Ovary (tissue), 7 donors: ENCODE measurements at regions not wholly inside any gene's neighbourhood (a gene's known extent, or its start where the extent isn't known, plus 50 kb on each side); places are given as distances from the start of the nearest gene placed in this dataset.

Experiments used
- DNase-seq, 5 donors: peaks; one replicate each; pipeline ENCODE4 v3.0.0-alpha.2; 2019 to 2020
- H3K27ac ChIP-seq, 2 donors: fragments of 200-600 bp; one replicate each; pipeline versions ENCODE4 v1.5.1 to v1.8.0; 2019 to 2022
- H3K27me3 ChIP-seq: fragments of 200-600 bp; one replicate; pipeline ENCODE4 v1.8.0; 2022
- H3K36me3 ChIP-seq: fragments of 200-600 bp; sonication (generic); one replicate; pipeline ENCODE4 v1.5.1; 2019
- H3K4me1 ChIP-seq: one replicate; pipeline ENCODE4 v1.8.1; 2013; ENCODE audit warnings: mild to moderate bottlenecking, moderate library complexity; ENCODE audit not compliant: insufficient read depth
- H3K4me3 ChIP-seq: fragments of 200-600 bp; sonication (generic); one replicate; pipeline ENCODE4 v1.5.1; 2017
- H3K9me3 ChIP-seq, 2 donors: fragments of 200-600 bp in 1 of 2; sonication (generic) in 1 of 2; one replicate each; pipeline versions ENCODE4 v1.5.1 to v1.8.1; 2013 to 2019; ENCODE audit warnings: mild to moderate bottlenecking in 1 of 2, moderate library complexity in 1 of 2
- CTCF ChIP-seq, 3 donors: fragments of 450-650 bp in 2 of 3; fragments of 200-600 bp in 1 of 3; IDR thresholded peaks; one replicate each; pipeline versions ENCODE4 v1.5.1 to v1.8.0; 2016 to 2022; ENCODE audit warnings: antibody characterized with exemption in 3 of 3, mild to moderate bottlenecking in 1 of 3
- EP300 ChIP-seq: sonication (generic); formaldehyde crosslinking; IDR thresholded peaks from one replicate; pipeline ENCODE4 v1.6.1; 2017; ENCODE audit warnings: antibody characterized with exemption
- POLR2A ChIP-seq: fragments of 450-650 bp; IDR thresholded peaks from one replicate; pipeline ENCODE4 v1.6.1; 2017; ENCODE audit warnings: antibody characterized with exemption, mild to moderate bottlenecking, moderate library complexity
- WGBS, 3 donors: extraction: QIAGEN DNeasy Blood & Tissue Kit in 1 of 3; methylation state at CpG; one replicate each; pipeline versions ENCODE4 v1.1.5 to v1.1.7; 2013 to 2017; 5-methylcytosine and 5-hydroxymethylcytosine counted together
- intact Hi-C, 4 donors: fragments of 100-400 bp; cut with DNase I; formaldehyde crosslinking; loops; one replicate each; pipeline versions ENCODE4 v1.11.0 to v1.15.1; 2022 to 2023
- donor health status: DM: no; HTN: no; CAD: no; lungs with moderate emphysema.
- donor health status: DM: no; HTN: no; CAD: no.
- donor health status: Bipolar disorder and iron deficiency.
- donor health status: DM: no; HTN: no; CAD: no.
- donor health status: DM: yes; HTN: yes; CAD: no.

DNA sequence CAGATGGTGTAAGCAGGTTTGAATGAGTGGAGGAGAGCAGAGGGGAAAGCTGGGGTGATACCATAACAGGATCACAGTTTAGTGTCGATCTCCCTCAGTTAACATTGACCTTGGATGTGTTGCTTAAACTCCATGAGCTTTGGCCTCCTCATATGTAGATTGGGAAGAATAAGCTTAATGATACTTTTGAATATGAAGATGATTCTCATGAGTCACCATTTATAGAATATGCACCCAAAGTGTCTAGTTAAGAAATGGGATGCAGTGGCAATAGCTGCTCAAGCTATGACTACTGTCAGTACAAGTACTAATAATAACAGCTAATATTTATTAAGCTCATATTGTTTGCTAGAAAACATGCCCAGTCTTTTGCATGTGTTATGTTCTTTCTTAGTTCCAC, 236.2 kb upstream of the KIRREL3 start:
- 54 to 79% (median 67%) methylated on average over 1 of the region's 1 CpG for WGBS, 3 donors
- no peak for DNase-seq
- H3K27ac ChIP-seq: no peak overlapping the region
- H3K27me3 ChIP-seq: no peaks in the 10 kb centered on the region
- TF ChIP-seq POLR2A: no peak
- TF ChIP-seq EP300: no peak
- no peak for TF ChIP-seq CTCF (IDR thresholded peaks at IDR 0.05)
- intact Hi-C loops: no loop called here
- no peak overlapping the region for H3K4me3 ChIP-seq
- no peaks in the 10 kb centered on the region for H3K4me1 ChIP-seq
- no peaks in the 10 kb centered on the region for H3K36me3 ChIP-seq
- H3K9me3 ChIP-seq: no peaks in the 10 kb centered on the region

- no peaks in the 10 kb centered on the region for H3K4me1 ChIP-seq
- DNase-seq: no peak
These were observed 233.4 kb upstream of the KIRREL3 start for GRCh38 chr11:127233998-127234397.

GRCh38 chr11:127230392-127230791, 229.8 kb upstream of the KIRREL3 start:
- Histone ChIP-seq H3K9me3 (no peaks in the 10 kb centered on the region), H3K4me1 (no peaks in the 10 kb centered on the region), H3K4me3 (no peak overlapping the region), H3K27me3 (no peaks in the 10 kb centered on the region), H3K36me3 (no peaks in the 10 kb centered on the region), H3K27ac (no peak overlapping the region)
- WGBS, 3 donors: 74 to 89% (median 83%) methylated on average over 3 of the region's 3 CpGs
- intact Hi-C loops: no loop called here
- no peak for TF ChIP-seq POLR2A
- TF ChIP-seq EP300: no peak
- no peak for TF ChIP-seq CTCF (IDR thresholded peaks at IDR 0.05)
- DNase-seq: no peak

More at GRCh38 chr11:127233998-127234397, 233.4 kb upstream of the KIRREL3 start:
- no peak overlapping the region for H3K27ac ChIP-seq
- H3K36me3 ChIP-seq: no peaks in the 10 kb centered on the region
- intact Hi-C loops: no loop called here
- no peaks in the 10 kb centered on the region for H3K27me3 ChIP-seq
- no peaks in the 10 kb centered on the region for H3K9me3 ChIP-seq
- TF ChIP-seq POLR2A (no peak), CTCF (IDR thresholded peaks at IDR 0.05) (no peak), EP300 (no peak)
- no peak overlapping the region for H3K4me3 ChIP-seq
- WGBS, 3 donors: 30 to 57% (median 50%) methylated on average over 3 of the region's 3 CpGs

- Histone ChIP-seq H3K27ac (no peak overlapping the region), H3K27me3 (no peaks in the 10 kb centered on the region), H3K4me3 (no peak overlapping the region), H3K4me1 (no peaks in the 10 kb centered on the region), H3K9me3 (no peaks in the 10 kb centered on the region), H3K36me3 (no peaks in the 10 kb centered on the region)
- TF ChIP-seq EP300 (no peak), POLR2A (no peak), CTCF (IDR thresholded peaks at IDR 0.05) (no peak)
- 69 to 85% (median 74%) methylated on average over 2 of the region's 2 CpGs for WGBS, 3 donors
- intact Hi-C loops: no loop called here
- DNase-seq: no peak
These were observed 226.4 kb upstream of the KIRREL3 start for GRCh38 chr11:127226949-127227348.

DNA sequence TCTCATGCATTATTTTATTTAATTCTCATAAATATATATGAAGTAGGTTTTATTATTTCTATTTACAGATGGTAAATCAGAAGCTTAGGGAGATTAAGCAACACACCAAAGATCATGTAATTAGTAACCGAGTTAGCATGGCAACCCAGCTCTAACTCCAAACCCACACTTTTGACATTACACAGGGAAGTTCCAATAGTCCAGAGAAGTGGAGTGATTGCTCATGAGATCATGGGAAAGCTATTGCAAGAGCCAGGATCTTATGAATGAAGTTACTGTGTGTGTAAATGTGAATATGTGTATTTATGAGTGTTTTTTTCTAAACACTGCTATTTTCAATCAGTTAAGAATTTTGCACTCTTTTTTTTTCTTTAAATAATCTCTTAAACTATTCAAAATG, 225.8 kb upstream of the KIRREL3 start:
- H3K27ac ChIP-seq: no peak overlapping the region
- H3K9me3 ChIP-seq: no peaks in the 10 kb centered on the region
- 67 to 92% (median 79%) methylated on average over 1 of the region's 1 CpG for WGBS, 3 donors
- TF ChIP-seq CTCF (IDR thresholded peaks at IDR 0.05): no peak
- no peak for TF ChIP-seq POLR2A
- no peak for TF ChIP-seq EP300
- intact Hi-C loops: no loop called here
- no peaks in the 10 kb centered on the region for H3K27me3 ChIP-seq
- no peaks in the 10 kb centered on the region for H3K36me3 ChIP-seq
- no peak overlapping the region for H3K4me3 ChIP-seq
- H3K4me1 ChIP-seq: no peaks in the 10 kb centered on the region
- DNase-seq: no peak
